ENCODE measurements at regions not wholly inside any gene's neighbourhood (a gene's known extent, or its start where the extent isn't known, plus 50 kb on each side); places are given as distances from the start of the nearest gene placed in this dataset.
A peak's percentile ranks its signal among the peaks of the same experiment; 100 is the strongest.

DNA sequence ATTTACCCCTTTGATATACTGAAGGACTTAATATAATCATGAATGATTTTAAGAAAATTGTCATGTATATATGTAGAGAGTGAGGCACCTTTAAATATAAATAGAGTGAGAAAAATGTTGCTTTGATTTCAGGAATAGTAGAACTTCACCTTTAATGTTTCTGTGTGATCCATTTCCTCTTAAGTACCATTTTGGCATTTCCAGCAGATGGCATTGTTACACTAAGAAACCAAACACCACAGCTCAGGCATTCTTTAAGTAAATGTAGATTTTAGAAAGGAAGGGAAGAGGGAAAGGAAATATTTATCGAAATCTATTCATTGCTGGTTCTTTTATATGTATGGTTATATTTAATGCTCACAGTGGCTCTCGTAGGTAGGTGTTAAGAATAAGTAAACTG lies 556.7 kb upstream of the FBXO33 start:
- ChIA-PET POLR2A (no interaction called here), CTCF (interaction anchor here (0.6 kb wide), 1 partner anchor 1104 kb away, joined by 3 read pairs; no protein-coding TSS in a partner anchor)
- no peak for ATAC-seq
- Histone ChIP-seq H3K4me1 (no peaks in the 10 kb centered on the region), H3K4me3 (no peak overlapping the region), H3K27ac (no peak overlapping the region), H3K9me3 (no peaks in the 10 kb centered on the region), H3K4me2 (no peak overlapping the region)
- 0% methylated on average over 2 of the region's 2 CpGs for WGBS (ENCODE audit: missing lambda C conversion rate)
- TF ChIP-seq RAD21 (conservative IDR thresholded peaks at IDR 0.05 in 1 of 2, IDR thresholded peaks at IDR 0.05 in 1 of 2) (peak; percentile 58 to 59), SMC3 (IDR thresholded peaks at IDR 0.05) (peak; percentile 35; the same call in 1 of the 3 replicates), RCOR1 (IDR thresholded peaks at IDR 0.05; ENCODE audit: low read depth, low read length) (no peak), TFCP2L1 (CRISPR knock-in tag; IDR thresholded peaks at IDR 0.05) (no peak)
- TF ChIP-seq, protein P1, sequence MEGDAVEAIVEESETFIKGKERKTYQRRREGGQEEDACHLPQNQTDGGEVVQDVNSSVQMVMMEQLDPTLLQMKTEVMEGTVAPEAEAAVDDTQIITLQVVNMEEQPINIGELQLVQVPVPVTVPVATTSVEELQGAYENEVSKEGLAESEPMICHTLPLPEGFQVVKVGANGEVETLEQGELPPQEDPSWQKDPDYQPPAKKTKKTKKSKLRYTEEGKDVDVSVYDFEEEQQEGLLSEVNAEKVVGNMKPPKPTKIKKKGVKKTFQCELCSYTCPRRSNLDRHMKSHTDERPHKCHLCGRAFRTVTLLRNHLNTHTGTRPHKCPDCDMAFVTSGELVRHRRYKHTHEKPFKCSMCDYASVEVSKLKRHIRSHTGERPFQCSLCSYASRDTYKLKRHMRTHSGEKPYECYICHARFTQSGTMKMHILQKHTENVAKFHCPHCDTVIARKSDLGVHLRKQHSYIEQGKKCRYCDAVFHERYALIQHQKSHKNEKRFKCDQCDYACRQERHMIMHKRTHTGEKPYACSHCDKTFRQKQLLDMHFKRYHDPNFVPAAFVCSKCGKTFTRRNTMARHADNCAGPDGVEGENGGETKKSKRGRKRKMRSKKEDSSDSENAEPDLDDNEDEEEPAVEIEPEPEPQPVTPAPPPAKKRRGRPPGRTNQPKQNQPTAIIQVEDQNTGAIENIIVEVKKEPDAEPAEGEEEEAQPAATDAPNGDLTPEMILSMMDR (IDR thresholded peaks at IDR 0.05), result peak; percentile 41
- no peak for FAIRE-seq
- peak in 1 of 2 experiments; percentile 57 for DNase-seq (ENCODE audit: low read depth in 1 of 2, low spot score in 1 of 2)

DNA sequence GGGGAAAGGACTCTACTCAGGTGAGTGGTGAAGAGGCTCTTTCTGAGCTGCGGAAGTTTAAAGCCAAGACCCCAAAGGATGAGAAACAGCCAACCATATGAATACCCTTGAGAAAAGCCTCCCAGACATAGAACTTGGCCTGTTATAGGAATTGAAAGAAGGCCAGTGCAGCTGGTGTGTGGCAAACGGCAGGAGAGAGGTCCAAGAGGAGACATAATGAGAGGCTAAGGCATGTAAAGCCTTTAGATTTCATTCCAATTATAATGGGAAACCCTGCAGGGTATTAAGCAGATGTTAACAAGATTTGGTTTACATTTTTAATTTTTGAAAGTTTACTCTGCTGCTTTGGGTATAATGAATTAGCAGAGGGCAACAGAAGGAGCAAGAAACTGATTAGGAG lies 552.1 kb upstream of the FBXO33 start:
- FAIRE-seq (no peak), DNase-seq (ENCODE audit: low read depth in 1 of 2, low spot score in 1 of 2) (no peak), ATAC-seq (no peak)
- WGBS (ENCODE audit: missing lambda C conversion rate), result 13% methylated on average over 2 of the region's 2 CpGs
- Histone ChIP-seq H3K4me3 (no peak overlapping the region), H3K9me3 (no peaks in the 10 kb centered on the region), H3K4me1 (no peaks in the 10 kb centered on the region), H3K4me2 (no peak overlapping the region), H3K27ac (no peak overlapping the region)
- ChIA-PET CTCF (no interaction called here), POLR2A (no interaction called here)
- TF ChIP-seq RAD21 (conservative IDR thresholded peaks at IDR 0.05 in 1 of 2, IDR thresholded peaks at IDR 0.05 in 1 of 2) (no peak), EHMT2 (IDR thresholded peaks at IDR 0.05; ENCODE audit: low read depth) (no peak), JUN (IDR thresholded peaks at IDR 0.05) (no peak), NFE2L2 (conservative IDR thresholded peaks at IDR 0.05; ENCODE audit: low read length) (no peak), CBX8 (IDR thresholded peaks at IDR 0.05) (no peak), RARB (CRISPR knock-in tag; IDR thresholded peaks at IDR 0.05) (no peak), FOSB (CRISPR knock-in tag; IDR thresholded peaks at IDR 0.05) (no peak), CHD2 (IDR thresholded peaks at IDR 0.05; ENCODE audit: low read length, partially characterized antibody) (no peak), FOSL2 (IDR thresholded peaks at IDR 0.05) (no peak), FOSL2 (CRISPR knock-in tag; IDR thresholded peaks at IDR 0.05) (no peak), HOXB13 (CRISPR knock-in tag; IDR thresholded peaks at IDR 0.05; ENCODE audit: low read depth) (no peak), MAZ (IDR thresholded peaks at IDR 0.05; ENCODE audit: borderline replicate concordance, low read depth, low read length) (no peak), CBX2 (IDR thresholded peaks at IDR 0.05; ENCODE audit: borderline replicate concordance, low read depth) (no peak), CHD4 (IDR thresholded peaks at IDR 0.05; ENCODE audit: borderline replicate concordance) (no peak), KDM1A (IDR thresholded peaks at IDR 0.05; ENCODE audit: low read depth) (no peak)
- TF ChIP-seq, protein P2, sequence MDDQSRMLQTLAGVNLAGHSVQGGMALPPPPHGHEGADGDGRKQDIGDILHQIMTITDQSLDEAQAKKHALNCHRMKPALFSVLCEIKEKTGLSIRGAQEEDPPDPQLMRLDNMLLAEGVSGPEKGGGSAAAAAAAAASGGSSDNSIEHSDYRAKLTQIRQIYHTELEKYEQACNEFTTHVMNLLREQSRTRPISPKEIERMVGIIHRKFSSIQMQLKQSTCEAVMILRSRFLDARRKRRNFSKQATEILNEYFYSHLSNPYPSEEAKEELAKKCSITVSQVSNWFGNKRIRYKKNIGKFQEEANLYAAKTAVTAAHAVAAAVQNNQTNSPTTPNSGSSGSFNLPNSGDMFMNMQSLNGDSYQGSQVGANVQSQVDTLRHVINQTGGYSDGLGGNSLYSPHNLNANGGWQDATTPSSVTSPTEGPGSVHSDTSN (IDR thresholded peaks at IDR 0.05), result no peak
- TF ChIP-seq, protein P3, sequence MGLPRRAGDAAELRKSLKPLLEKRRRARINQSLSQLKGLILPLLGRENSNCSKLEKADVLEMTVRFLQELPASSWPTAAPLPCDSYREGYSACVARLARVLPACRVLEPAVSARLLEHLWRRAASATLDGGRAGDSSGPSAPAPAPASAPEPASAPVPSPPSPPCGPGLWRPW (IDR thresholded peaks at IDR 0.05), result no peak

DNA sequence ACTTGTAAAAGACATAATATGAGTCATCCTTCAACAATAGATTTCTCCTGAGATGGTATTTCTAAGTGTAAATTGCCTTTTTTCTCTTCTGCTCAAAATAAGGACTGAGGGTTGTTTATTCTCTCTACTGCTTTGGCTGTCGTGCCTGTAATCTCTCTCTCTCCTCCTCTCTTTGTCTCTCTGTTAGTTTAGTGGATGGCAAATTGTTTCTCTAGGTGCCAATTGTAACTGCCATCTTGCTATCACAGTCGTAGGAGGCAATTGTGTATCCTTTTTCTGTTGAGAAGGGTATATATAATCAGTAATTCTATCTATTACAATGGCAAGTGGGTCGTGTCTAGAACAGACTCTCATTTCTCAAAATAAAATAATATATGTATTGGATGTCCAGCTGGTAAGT lies 545.0 kb upstream of the FBXO33 start:
- ChIA-PET CTCF (no interaction called here), POLR2A (no interaction called here)
- ATAC-seq (no peak), FAIRE-seq (no peak), DNase-seq (ENCODE audit: low read depth in 1 of 2, low spot score in 1 of 2) (no peak)
- H3K9me3 ChIP-seq, result no peaks in the 10 kb centered on the region
- 1% methylated on average over 3 of the region's 3 CpGs for WGBS (ENCODE audit: missing lambda C conversion rate)
- H3K4me3 ChIP-seq, result no peak overlapping the region
- no peaks in the 10 kb centered on the region for H3K4me1 ChIP-seq
- H3K27ac ChIP-seq, result no peak overlapping the region
- H3K4me2 ChIP-seq, result no peak overlapping the region
- TF ChIP-seq, protein P4, sequence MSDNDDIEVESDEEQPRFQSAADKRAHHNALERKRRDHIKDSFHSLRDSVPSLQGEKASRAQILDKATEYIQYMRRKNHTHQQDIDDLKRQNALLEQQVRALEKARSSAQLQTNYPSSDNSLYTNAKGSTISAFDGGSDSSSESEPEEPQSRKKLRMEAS (IDR thresholded peaks at IDR 0.05), result no peak
- TF ChIP-seq, protein P5, sequence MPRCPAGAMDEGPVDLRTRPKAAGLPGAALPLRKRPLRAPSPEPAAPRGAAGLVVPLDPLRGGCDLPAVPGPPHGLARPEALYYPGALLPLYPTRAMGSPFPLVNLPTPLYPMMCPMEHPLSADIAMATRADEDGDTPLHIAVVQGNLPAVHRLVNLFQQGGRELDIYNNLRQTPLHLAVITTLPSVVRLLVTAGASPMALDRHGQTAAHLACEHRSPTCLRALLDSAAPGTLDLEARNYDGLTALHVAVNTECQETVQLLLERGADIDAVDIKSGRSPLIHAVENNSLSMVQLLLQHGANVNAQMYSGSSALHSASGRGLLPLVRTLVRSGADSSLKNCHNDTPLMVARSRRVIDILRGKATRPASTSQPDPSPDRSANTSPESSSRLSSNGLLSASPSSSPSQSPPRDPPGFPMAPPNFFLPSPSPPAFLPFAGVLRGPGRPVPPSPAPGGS (IDR thresholded peaks at IDR 0.05), result no peak
- TF ChIP-seq ZNF302 (CRISPR knock-in tag; IDR thresholded peaks at IDR 0.05) (no peak), CHD4 (IDR thresholded peaks at IDR 0.05; ENCODE audit: borderline replicate concordance) (no peak), KDM5A (IDR thresholded peaks at IDR 0.05) (no peak), RARB (CRISPR knock-in tag; IDR thresholded peaks at IDR 0.05) (no peak), CEBPB (IDR thresholded peaks at IDR 0.05) (no peak), EHF (CRISPR knock-in tag; IDR thresholded peaks at IDR 0.05) (no peak), TP53 (CRISPR knock-in tag; IDR thresholded peaks at IDR 0.05) (no peak), FOSL2 (IDR thresholded peaks at IDR 0.05) (no peak), FOSL2 (CRISPR knock-in tag; IDR thresholded peaks at IDR 0.05) (no peak), NR3C1 (IDR thresholded peaks at IDR 0.05) (no peak), PHF8 (IDR thresholded peaks at IDR 0.05; ENCODE audit: borderline replicate concordance, low read depth) (no peak)
- TF ChIP-seq, protein P3 (IDR thresholded peaks at IDR 0.05), result no peak
- TF ChIP-seq, protein P6, sequence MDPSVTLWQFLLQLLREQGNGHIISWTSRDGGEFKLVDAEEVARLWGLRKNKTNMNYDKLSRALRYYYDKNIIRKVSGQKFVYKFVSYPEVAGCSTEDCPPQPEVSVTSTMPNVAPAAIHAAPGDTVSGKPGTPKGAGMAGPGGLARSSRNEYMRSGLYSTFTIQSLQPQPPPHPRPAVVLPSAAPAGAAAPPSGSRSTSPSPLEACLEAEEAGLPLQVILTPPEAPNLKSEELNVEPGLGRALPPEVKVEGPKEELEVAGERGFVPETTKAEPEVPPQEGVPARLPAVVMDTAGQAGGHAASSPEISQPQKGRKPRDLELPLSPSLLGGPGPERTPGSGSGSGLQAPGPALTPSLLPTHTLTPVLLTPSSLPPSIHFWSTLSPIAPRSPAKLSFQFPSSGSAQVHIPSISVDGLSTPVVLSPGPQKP (IDR thresholded peaks at IDR 0.05; ENCODE audit: low read depth, low read length), result no peak

Measured in A549 (cell line).